ENCODE measurements at regions not wholly inside any gene's neighbourhood (a gene's known extent, or its start where the extent isn't known, plus 50 kb on each side); places are given as distances from the start of the nearest gene placed in this dataset.
"Not testable (repeated sequence)": the region's sequence is repeated elsewhere in the genome, so short reads cannot be mapped to it uniquely, and the experiment has no call there.

- not testable (repeated sequence) for TF ChIP-seq CTCF, POLR2A, EP300 (IDR thresholded peaks at IDR 0.05)
These were observed 173.2 kb downstream of the TRIM43 start for GRCh38 chr2:95764966-95765365.
